ENCODE measurements at regions not wholly inside any gene's neighbourhood (a gene's known extent, or its start where the extent isn't known, plus 50 kb on each side); places are given as distances from the start of the nearest gene placed in this dataset.
"Not testable (repeated sequence)": the region's sequence is repeated elsewhere in the genome, so short reads cannot be mapped to it uniquely, and the experiment has no call there.

- no peak for DNase-seq (ENCODE audit: low read depth in 2 of 2)
Measured at GRCh38 chr16:7278636-7279035, 54.0 kb upstream of the RBFOX1 start.

GRCh38 chr16:7272567-7273158 is 60.0 kb upstream of the RBFOX1 start:
- no peak for DNase-seq (ENCODE audit: low read depth in 2 of 2)

GRCh38 chr16:7271486-7271885 is 61.2 kb upstream of the RBFOX1 start:
- DNase-seq (ENCODE audit: low read depth in 2 of 2): no peak

- DNase-seq (ENCODE audit: low read depth in 2 of 2): no peak
Measured at GRCh38 chr16:7270823-7271222, 61.8 kb upstream of the RBFOX1 start.

GRCh38 chr16:7270006-7270405 is 62.6 kb upstream of the RBFOX1 start:
- no peak for DNase-seq (ENCODE audit: low read depth in 2 of 2)

- no peak for DNase-seq (ENCODE audit: low read depth in 2 of 2)
Measured at GRCh38 chr16:7268182-7268581, 64.5 kb upstream of the RBFOX1 start.

GRCh38 chr16:7257016-7257415 is 75.6 kb upstream of the RBFOX1 start:
- no peak for DNase-seq (ENCODE audit: low read depth in 2 of 2)

- DNase-seq (ENCODE audit: low read depth in 2 of 2): no peak
Measured at GRCh38 chr16:7246578-7246977, 86.1 kb upstream of the RBFOX1 start.

GRCh38 chr16:7239547-7239946 is 93.1 kb upstream of the RBFOX1 start:
- no peak for DNase-seq (ENCODE audit: low read depth in 2 of 2)

- no peak for DNase-seq (ENCODE audit: low read depth in 2 of 2)
Measured at GRCh38 chr16:7236824-7237410, 95.7 kb upstream of the RBFOX1 start.

- no peak for DNase-seq (ENCODE audit: low read depth in 2 of 2)
Measured at GRCh38 chr16:7233975-7234374, 98.7 kb upstream of the RBFOX1 start.

GRCh38 chr16:7231762-7232161 is 100.9 kb upstream of the RBFOX1 start:
- no peak for DNase-seq (ENCODE audit: low read depth in 2 of 2)

- not testable (repeated sequence) for DNase-seq (ENCODE audit: low read depth in 2 of 2)
Measured at GRCh38 chr16:7229433-7230218, 103.0 kb upstream of the RBFOX1 start.

GRCh38 chr16:7227229-7227721 is 105.4 kb upstream of the RBFOX1 start:
- DNase-seq (ENCODE audit: low read depth in 2 of 2): no peak

- no peak for DNase-seq (ENCODE audit: low read depth in 2 of 2)
Measured at GRCh38 chr16:7221157-7221556, 111.5 kb upstream of the RBFOX1 start.

- no peak for DNase-seq (ENCODE audit: low read depth in 2 of 2)
Measured at GRCh38 chr16:7218936-7219335, 113.7 kb upstream of the RBFOX1 start.

GRCh38 chr16:7217797-7218196 is 114.8 kb upstream of the RBFOX1 start:
- no peak for DNase-seq (ENCODE audit: low read depth in 2 of 2)

- DNase-seq (ENCODE audit: low read depth in 2 of 2): no peak
Measured at GRCh38 chr16:7216719-7217118, 115.9 kb upstream of the RBFOX1 start.

GRCh38 chr16:7211781-7212180 is 120.9 kb upstream of the RBFOX1 start:
- no peak for DNase-seq (ENCODE audit: low read depth in 2 of 2)

- DNase-seq (ENCODE audit: low read depth in 2 of 2): no peak
Measured at GRCh38 chr16:7209598-7209997, 123.0 kb upstream of the RBFOX1 start.

GRCh38 chr16:7206469-7206868 is 126.2 kb upstream of the RBFOX1 start:
- no peak for DNase-seq (ENCODE audit: low read depth in 2 of 2)

GRCh38 chr16:7200320-7200719 is 132.3 kb upstream of the RBFOX1 start:
- no peak for DNase-seq (ENCODE audit: low read depth in 2 of 2)

GRCh38 chr16:7185689-7186088 is 147.0 kb upstream of the RBFOX1 start:
- DNase-seq (ENCODE audit: low read depth in 2 of 2): no peak

Data from activated CD8-positive, alpha-beta memory T cell treated with anti-CD3 and anti-CD28 coated beads for 4 hours (primary cell).